Natural killer cell treated with Interleukin-12 subunit alpha and Interleukin-12 subunit beta and Interleukin-15 and Interleukin-18, amount 100 ng/mL, for 72 hours (primary cell): ENCODE measurements at regions not wholly inside any gene's neighbourhood (a gene's known extent, or its start where the extent isn't known, plus 50 kb on each side); places are given as distances from the start of the nearest gene placed in this dataset.

ENCODE experiments used
- ATAC-seq, 2 donors: fragments of 150-1000 bp; cut with Tn5 transposase in 1 of 2; sonication (Bioruptor Pico), chemical (Tn5 transposase) in 1 of 2; 2 replicates each; pipeline ENCODE4 v1.10.0; 2021
- DNase-seq: peaks from one replicate; pipeline ENCODE4 v3.0.0; 2022; ENCODE audit warnings: low spot score
- H3K27ac Mint-ChIP-seq, 2 donors: 1 replicate in 1 of 2; 2 replicates in 1 of 2; pipeline ENCODE4 v1.8.0; 2022; ENCODE audit warnings: mixed read lengths in 2 of 2, mild to moderate bottlenecking in 1 of 2, moderate library complexity in 1 of 2
- H3K27me3 Mint-ChIP-seq, 2 donors: 1 replicate in 1 of 2; 2 replicates in 1 of 2; pipeline ENCODE4 v1.8.0; 2022; ENCODE audit warnings: mixed read lengths in 2 of 2
- H3K36me3 Mint-ChIP-seq: one replicate; pipeline ENCODE4 v1.8.0; 2022; ENCODE audit warnings: mixed read lengths
- H3K4me1 Mint-ChIP-seq, 2 donors: 1 replicate in 1 of 2; 2 replicates in 1 of 2; pipeline ENCODE4 v1.8.0; 2022; ENCODE audit warnings: low read depth in 2 of 2, mixed read lengths in 2 of 2, mild to moderate bottlenecking in 1 of 2
- H3K4me3 Mint-ChIP-seq: one replicate; pipeline ENCODE4 v1.8.0; 2022; ENCODE audit warnings: mixed read lengths
- H3K9me3 Mint-ChIP-seq: 2 replicates; pipeline ENCODE4 v1.8.0; 2022; ENCODE audit warnings: mixed read lengths

- no peaks in the 10 kb centered on the region for H3K27me3 Mint-ChIP-seq
- H3K36me3 Mint-ChIP-seq: peaks cover 4% of the 10 kb centered on the region
- DNase-seq (no peak), ATAC-seq (no peak)
- H3K9me3 Mint-ChIP-seq: peaks cover 18% of the 10 kb centered on the region
- no peak overlapping the region for H3K27ac Mint-ChIP-seq
- no peak overlapping the region for H3K4me3 Mint-ChIP-seq
- no peaks in the 10 kb centered on the region for H3K4me1 Mint-ChIP-seq
These were observed 468.5 kb downstream of the PDGFC start for GRCh38 chr4:156503119-156503518.

DNA sequence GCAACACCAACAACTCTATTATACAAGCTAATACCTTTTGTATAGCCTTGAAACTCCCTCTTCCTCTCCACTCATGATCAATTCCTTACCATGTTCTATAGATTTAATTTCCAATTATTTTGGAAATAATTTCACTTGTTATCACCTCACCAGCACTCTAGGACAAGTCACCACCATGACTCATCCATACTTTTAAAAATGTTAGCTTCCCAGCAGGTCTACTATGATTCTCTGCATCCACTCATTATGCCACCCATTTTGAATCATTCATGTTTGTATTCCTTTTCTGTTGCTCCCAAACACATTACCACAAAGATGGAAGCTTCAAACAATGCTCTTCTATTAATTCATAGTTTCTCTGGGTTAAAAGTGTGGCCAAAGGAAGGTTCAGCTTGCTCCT lies 469.6 kb downstream of the PDGFC start:
- no peak for ATAC-seq
- no peak for DNase-seq
- Mint-ChIP-seq H3K27ac (no peak overlapping the region), H3K4me3 (no peak overlapping the region), H3K9me3 (peaks cover 10% of the 10 kb centered on the region), H3K36me3 (peaks cover 4% of the 10 kb centered on the region), H3K27me3 (no peaks in the 10 kb centered on the region), H3K4me1 (no peaks in the 10 kb centered on the region)

DNA sequence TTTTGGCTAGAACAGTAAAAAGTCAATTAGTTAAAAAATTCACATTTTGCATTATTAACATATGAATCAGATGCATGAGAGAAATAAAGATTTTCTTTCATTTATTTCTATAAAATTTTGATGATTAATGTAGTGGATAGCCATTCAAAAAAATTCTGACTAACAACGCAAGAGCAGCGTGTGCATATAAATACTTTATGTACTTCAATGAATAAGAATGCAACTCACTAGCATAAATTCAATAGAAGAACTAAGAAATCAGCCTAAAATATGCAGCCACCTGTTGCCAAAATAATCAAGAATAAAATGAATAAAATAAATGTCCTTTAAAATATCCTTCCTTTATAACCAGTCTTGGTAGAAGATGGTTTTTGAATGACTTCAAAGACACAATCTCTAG lies 471.9 kb downstream of the PDGFC start:
- H3K4me1 Mint-ChIP-seq: no peaks in the 10 kb centered on the region
- peaks cover 9% of the 10 kb centered on the region for H3K9me3 Mint-ChIP-seq
- DNase-seq (no peak), ATAC-seq (no peak)
- H3K27ac Mint-ChIP-seq: no peak overlapping the region
- peaks cover 4% of the 10 kb centered on the region for H3K36me3 Mint-ChIP-seq
- H3K4me3 Mint-ChIP-seq: no peak overlapping the region
- no peaks in the 10 kb centered on the region for H3K27me3 Mint-ChIP-seq

- Mint-ChIP-seq H3K27ac (no peak overlapping the region), H3K9me3 (peaks cover 9% of the 10 kb centered on the region), H3K36me3 (no peaks in the 10 kb centered on the region), H3K27me3 (no peaks in the 10 kb centered on the region), H3K4me3 (no peak overlapping the region), H3K4me1 (no peaks in the 10 kb centered on the region)
- ATAC-seq: no peak
- DNase-seq: no peak
These were observed 474.1 kb downstream of the PDGFC start for GRCh38 chr4:156497486-156497885.

DNA sequence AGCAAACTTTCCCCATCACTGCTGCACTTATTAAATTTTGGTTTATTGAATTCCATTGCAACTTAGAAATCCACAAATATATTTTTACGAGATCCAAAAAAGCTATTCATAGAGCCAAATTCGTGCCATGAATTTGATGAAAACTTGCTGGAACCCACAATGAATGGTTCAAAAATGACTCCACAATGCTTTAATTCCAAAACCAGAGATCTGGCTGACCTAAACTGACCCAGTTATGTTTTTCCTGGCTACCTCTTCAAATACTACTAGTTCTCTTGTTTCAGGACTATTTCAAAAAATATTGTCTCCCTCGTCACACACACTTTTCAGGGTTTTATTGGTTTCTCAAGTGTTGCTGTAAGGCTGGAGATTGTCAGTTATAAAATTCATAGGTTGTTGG lies 474.8 kb downstream of the PDGFC start:
- Mint-ChIP-seq H3K27ac (no peak overlapping the region), H3K4me3 (no peak overlapping the region), H3K36me3 (no peaks in the 10 kb centered on the region), H3K9me3 (peaks cover 9% of the 10 kb centered on the region), H3K4me1 (no peaks in the 10 kb centered on the region), H3K27me3 (no peaks in the 10 kb centered on the region)
- DNase-seq (no peak), ATAC-seq (no peak)

- ATAC-seq: no peak
- Mint-ChIP-seq H3K4me1 (no peaks in the 10 kb centered on the region), H3K4me3 (no peak overlapping the region), H3K27me3 (no peaks in the 10 kb centered on the region), H3K27ac (no peak overlapping the region), H3K9me3 (peaks cover 9% of the 10 kb centered on the region), H3K36me3 (no peaks in the 10 kb centered on the region)
- no peak for DNase-seq
These were observed 475.8 kb downstream of the PDGFC start for GRCh38 chr4:156495836-156496235.

DNA sequence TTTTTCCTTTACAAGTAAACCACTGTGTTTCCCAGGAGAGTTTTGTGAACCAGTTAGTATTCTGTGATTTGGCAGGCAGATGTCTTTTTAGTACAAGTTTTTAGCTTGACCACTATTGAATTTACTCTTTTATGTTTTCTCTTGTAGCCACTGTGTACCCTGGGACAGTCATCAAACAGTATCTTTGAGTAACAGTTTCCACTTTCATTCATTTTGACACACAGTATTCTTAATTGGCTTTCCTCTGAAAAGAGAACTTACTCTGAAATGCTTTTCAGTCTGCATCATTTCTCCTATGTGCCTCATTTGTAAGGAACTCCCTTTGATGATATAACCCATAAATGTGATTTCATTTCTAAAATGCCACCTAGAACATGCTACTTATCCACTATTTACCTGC lies 476.5 kb downstream of the PDGFC start:
- Mint-ChIP-seq H3K27ac (no peak overlapping the region), H3K4me1 (no peaks in the 10 kb centered on the region), H3K9me3 (peaks cover 9% of the 10 kb centered on the region), H3K27me3 (no peaks in the 10 kb centered on the region), H3K36me3 (no peaks in the 10 kb centered on the region), H3K4me3 (no peak overlapping the region)
- ATAC-seq: no peak
- DNase-seq: no peak

GRCh38 chr4:156493858-156494257 lies 477.7 kb downstream of the PDGFC start:
- no peak overlapping the region for H3K27ac Mint-ChIP-seq

GRCh38 chr4:156487107-156487506 lies 484.5 kb downstream of the PDGFC start:
- ATAC-seq: no peak
- Mint-ChIP-seq H3K27ac (no peak overlapping the region), H3K4me3 (no peak overlapping the region), H3K4me1 (no peaks in the 10 kb centered on the region), H3K27me3 (no peaks in the 10 kb centered on the region), H3K9me3 (peaks cover 3% of the 10 kb centered on the region), H3K36me3 (no peaks in the 10 kb centered on the region)
- DNase-seq: no peak

More at GRCh38 chr4:156493858-156494257, 477.7 kb downstream of the PDGFC start:
- Mint-ChIP-seq H3K36me3 (no peaks in the 10 kb centered on the region), H3K4me3 (no peak overlapping the region), H3K9me3 (peaks cover 9% of the 10 kb centered on the region), H3K27me3 (no peaks in the 10 kb centered on the region), H3K4me1 (no peaks in the 10 kb centered on the region)
- no peak for ATAC-seq
- no peak for DNase-seq

DNA sequence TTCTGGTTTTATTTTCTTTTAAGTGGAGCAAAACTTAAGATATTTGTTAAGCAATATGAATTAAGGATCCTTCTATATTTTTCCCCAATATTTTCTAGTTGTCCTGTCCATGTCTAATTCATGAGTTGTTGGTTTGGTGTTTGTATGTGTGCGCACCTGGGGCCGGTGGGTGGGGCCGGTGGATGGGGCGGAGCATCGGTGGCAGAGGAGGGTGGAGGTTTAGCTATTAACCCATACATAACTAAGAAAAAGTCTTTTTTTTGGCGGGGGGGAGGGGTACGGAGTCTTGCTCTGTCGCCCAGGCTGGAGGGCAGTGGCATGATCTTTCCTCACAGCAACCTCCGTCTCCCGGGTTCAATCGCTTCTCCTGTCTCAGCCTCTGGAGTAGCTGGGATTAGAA lies 489.8 kb downstream of the PDGFC start:
- no peak overlapping the region for H3K4me3 Mint-ChIP-seq
- H3K4me1 Mint-ChIP-seq: no peaks in the 10 kb centered on the region
- DNase-seq (no peak), ATAC-seq (no peak)
- no peaks in the 10 kb centered on the region for H3K9me3 Mint-ChIP-seq
- H3K27me3 Mint-ChIP-seq: no peaks in the 10 kb centered on the region
- no peak overlapping the region for H3K27ac Mint-ChIP-seq
- H3K36me3 Mint-ChIP-seq: no peaks in the 10 kb centered on the region

GRCh38 chr4:156477636-156478035 lies 494.0 kb downstream of the PDGFC start:
- H3K9me3 Mint-ChIP-seq: no peaks in the 10 kb centered on the region
- H3K27ac Mint-ChIP-seq: no peak overlapping the region
- no peaks in the 10 kb centered on the region for H3K27me3 Mint-ChIP-seq
- no peaks in the 10 kb centered on the region for H3K4me1 Mint-ChIP-seq
- ATAC-seq: no peak
- DNase-seq: no peak
- no peak overlapping the region for H3K4me3 Mint-ChIP-seq
- H3K36me3 Mint-ChIP-seq: peaks cover 4% of the 10 kb centered on the region

DNA sequence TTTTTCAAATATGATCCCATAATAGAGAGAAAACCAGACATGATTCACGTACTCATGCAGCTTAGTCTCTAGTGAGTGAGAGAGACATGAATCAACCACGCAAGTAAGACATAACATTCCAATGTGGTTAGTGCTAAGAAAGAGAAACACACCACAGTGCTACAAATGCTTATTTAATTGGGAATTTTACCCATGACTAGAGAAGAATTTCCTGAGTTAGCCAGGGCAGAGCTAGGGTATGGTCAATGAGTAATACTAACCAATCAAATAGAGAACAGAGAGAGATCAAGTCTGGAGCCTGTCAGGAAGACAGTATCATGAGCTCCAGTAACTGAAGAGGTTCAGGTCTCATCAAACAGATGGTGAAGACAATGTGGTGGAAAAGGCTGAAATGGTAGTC lies 495.2 kb downstream of the PDGFC start:
- no peaks in the 10 kb centered on the region for H3K4me1 Mint-ChIP-seq
- H3K36me3 Mint-ChIP-seq: peaks cover 4% of the 10 kb centered on the region
- DNase-seq (no peak), ATAC-seq (no peak)
- H3K9me3 Mint-ChIP-seq: no peaks in the 10 kb centered on the region
- no peaks in the 10 kb centered on the region for H3K27me3 Mint-ChIP-seq
- no peak overlapping the region for H3K27ac Mint-ChIP-seq
- H3K4me3 Mint-ChIP-seq: no peak overlapping the region

GRCh38 chr4:156475322-156475721 lies 496.3 kb downstream of the PDGFC start:
- Mint-ChIP-seq H3K27ac (no peak overlapping the region), H3K4me3 (no peak overlapping the region), H3K9me3 (no peaks in the 10 kb centered on the region), H3K27me3 (no peaks in the 10 kb centered on the region), H3K4me1 (no peaks in the 10 kb centered on the region), H3K36me3 (peaks cover 4% of the 10 kb centered on the region)
- DNase-seq: no peak
- no peak for ATAC-seq

DNA sequence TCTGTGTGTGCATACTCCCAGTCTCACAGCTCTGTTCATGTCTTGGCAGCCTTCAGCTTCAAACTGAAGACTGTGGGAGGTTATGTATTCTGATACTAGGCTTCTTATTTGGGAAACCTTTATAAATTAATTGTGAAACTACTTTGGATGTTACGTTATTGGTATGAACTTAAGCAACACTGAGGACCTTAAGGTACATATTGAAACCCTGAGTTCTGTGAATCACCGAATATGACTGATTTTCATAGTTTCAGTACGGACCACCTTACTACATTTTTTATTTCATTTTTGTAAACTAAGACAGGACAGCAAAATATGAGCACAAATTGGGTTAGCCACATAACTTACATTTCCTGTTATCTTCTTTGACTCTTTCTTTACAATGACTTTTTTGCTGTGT lies 498.4 kb downstream of the PDGFC start:
- no peak overlapping the region for H3K27ac Mint-ChIP-seq
- H3K4me3 Mint-ChIP-seq: no peak overlapping the region
- no peaks in the 10 kb centered on the region for H3K4me1 Mint-ChIP-seq
- ATAC-seq (peak in 1 of 2 donors; percentile 51), DNase-seq (no peak)
- no peaks in the 10 kb centered on the region for H3K27me3 Mint-ChIP-seq
- peaks cover 4% of the 10 kb centered on the region for H3K36me3 Mint-ChIP-seq
- peaks cover 2% of the 10 kb centered on the region for H3K9me3 Mint-ChIP-seq

GRCh38 chr4:156472624-156473023 lies 499.0 kb downstream of the PDGFC start:
- Mint-ChIP-seq H3K36me3 (peaks cover 4% of the 10 kb centered on the region), H3K4me3 (no peak overlapping the region), H3K27me3 (no peaks in the 10 kb centered on the region), H3K4me1 (no peaks in the 10 kb centered on the region), H3K27ac (no peak overlapping the region), H3K9me3 (peaks cover 3% of the 10 kb centered on the region)
- ATAC-seq: peak in 1 of 2 donors; percentile 31
- no peak for DNase-seq
